ENCODE measurements at regions not wholly inside any gene's neighbourhood (a gene's known extent, or its start where the extent isn't known, plus 50 kb on each side); places are given as distances from the start of the nearest gene placed in this dataset.

- Histone ChIP-seq H3K9me3 (ENCODE audit: control insufficient read depth, insufficient read depth, low read depth, low read length) (no peaks in the 10 kb centered on the region), H3K36me3 (ENCODE audit: control insufficient read depth, insufficient read depth, low read length) (no peaks in the 10 kb centered on the region), H3K27me3 (ENCODE audit: control insufficient read depth, insufficient read depth, low read length) (no peaks in the 10 kb centered on the region; the same call in 1 of the 2 replicates), H3K27ac (ENCODE audit: low read length) (no peak overlapping the region), H3K4me1 (ENCODE audit: control insufficient read depth, insufficient read depth, low read length) (no peaks in the 10 kb centered on the region), H3K4me3 (ENCODE audit: low read depth in 2 of 2, low read length in 2 of 2) (no peak overlapping the region)
- CTCF ChIA-PET, result no interaction called here
- POLR2A ChIA-PET, result no interaction called here
- BruUV-seq (replicated peaks), result no TSS peak
- no peak for TF ChIP-seq CTCF (IDR thresholded peaks at IDR 0.05)
- TF ChIP-seq REST (IDR thresholded peaks at IDR 0.05; ENCODE audit: insufficient read depth in 1 of 2, low read depth in 2 of 2, low read length in 1 of 2), result no peak
- TF ChIP-seq TCF7L2 (IDR thresholded peaks at IDR 0.05; ENCODE audit: low read depth, low read length), result no peak
- TF ChIP-seq POLR2AphosphoS5 (IDR thresholded peaks at IDR 0.05; ENCODE audit: low read depth, low read length), result no peak
- TF ChIP-seq SIN3A (IDR thresholded peaks at IDR 0.05; ENCODE audit: borderline replicate concordance, insufficient read depth, low read depth, low read length), result no peak
- no peak for DNase-seq (ENCODE audit: low read depth, low spot score)
- intact Hi-C loops (cut with micrococcal nuclease; ENCODE audit: unreplicated experiment) (no loop called here), in situ Hi-C loops (cut with HindIII; ENCODE audit: low pct_unique_long_range_greater_than_20kb, low sequenced_read_pairs) (no loop called here)
- no peak for ATAC-seq
Observed at GRCh38 chr13:44690376-44690775, 114.2 kb upstream of the TSC22D1 start.

- BruUV-seq (replicated peaks), result no TSS peak
- no peak for ATAC-seq
- no peaks in the 10 kb centered on the region for H3K4me1 ChIP-seq (ENCODE audit: control insufficient read depth, insufficient read depth, low read length)
- no peak overlapping the region for H3K27ac ChIP-seq (ENCODE audit: low read length)
- intact Hi-C loops (cut with micrococcal nuclease; ENCODE audit: unreplicated experiment), result no loop called here
- POLR2A ChIA-PET, result no interaction called here
- H3K9me3 ChIP-seq (ENCODE audit: control insufficient read depth, insufficient read depth, low read depth, low read length), result no peaks in the 10 kb centered on the region
- no peak for DNase-seq (ENCODE audit: low read depth, low spot score)
- CTCF ChIA-PET, result no interaction called here
- TF ChIP-seq SIN3A (IDR thresholded peaks at IDR 0.05; ENCODE audit: borderline replicate concordance, insufficient read depth, low read depth, low read length), result no peak
- TF ChIP-seq TCF7L2 (IDR thresholded peaks at IDR 0.05; ENCODE audit: low read depth, low read length), result no peak
- TF ChIP-seq REST (IDR thresholded peaks at IDR 0.05; ENCODE audit: insufficient read depth in 1 of 2, low read depth in 2 of 2, low read length in 1 of 2), result no peak
- no peak for TF ChIP-seq POLR2AphosphoS5 (IDR thresholded peaks at IDR 0.05; ENCODE audit: low read depth, low read length)
- TF ChIP-seq CTCF (IDR thresholded peaks at IDR 0.05), result no peak
- in situ Hi-C loops (cut with HindIII; ENCODE audit: low pct_unique_long_range_greater_than_20kb, low sequenced_read_pairs), result no loop called here
- no peaks in the 10 kb centered on the region; the same call in 1 of the 2 replicates for H3K27me3 ChIP-seq (ENCODE audit: control insufficient read depth, insufficient read depth, low read length)
- H3K36me3 ChIP-seq (ENCODE audit: control insufficient read depth, insufficient read depth, low read length), result no peaks in the 10 kb centered on the region
- H3K4me3 ChIP-seq (ENCODE audit: low read depth in 2 of 2, low read length in 2 of 2), result no peak overlapping the region
Observed at GRCh38 chr13:44688652-44689051, 112.5 kb upstream of the TSC22D1 start.
